HG02759 (cell line): ENCODE measurements at regions not wholly inside any gene's neighbourhood (a gene's known extent, or its start where the extent isn't known, plus 50 kb on each side); places are given as distances from the start of the nearest gene placed in this dataset.

Source experiments
- ATAC-seq: cut with Tn5 transposase; IDR thresholded peaks from one replicate; pipeline ENCODE4 v1.9.1; 2021; ENCODE audit warnings: mild to moderate bottlenecking, moderate library complexity; ENCODE audit not compliant: unreplicated experiment

- no peak for ATAC-seq
Measured at GRCh38 chr2:162992828-162993227, 154.3 kb upstream of the KCNH7 start.

DNA sequence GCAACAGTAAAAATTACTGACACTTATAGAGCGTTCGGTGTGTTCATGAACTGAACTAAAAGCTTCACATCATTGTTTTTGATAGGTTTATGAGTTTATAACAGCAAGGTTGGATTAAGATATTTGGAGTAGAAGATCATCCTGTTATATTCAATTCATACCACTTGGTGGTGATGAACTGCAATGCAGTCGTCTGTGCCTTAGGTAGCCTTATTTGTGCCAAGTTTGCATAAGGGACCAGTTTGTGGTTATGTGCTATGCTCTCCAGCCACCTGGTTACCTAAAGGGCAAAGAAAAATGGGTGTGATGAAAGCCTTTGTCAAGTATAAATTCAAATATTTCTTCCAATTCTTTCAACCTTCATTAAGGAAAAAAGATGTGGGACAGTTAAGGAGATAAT lies 150.9 kb upstream of the KCNH7 start:
- no peak for ATAC-seq

- ATAC-seq: no peak
Measured at GRCh38 chr2:162974771-162975170, 136.2 kb upstream of the KCNH7 start.

DNA sequence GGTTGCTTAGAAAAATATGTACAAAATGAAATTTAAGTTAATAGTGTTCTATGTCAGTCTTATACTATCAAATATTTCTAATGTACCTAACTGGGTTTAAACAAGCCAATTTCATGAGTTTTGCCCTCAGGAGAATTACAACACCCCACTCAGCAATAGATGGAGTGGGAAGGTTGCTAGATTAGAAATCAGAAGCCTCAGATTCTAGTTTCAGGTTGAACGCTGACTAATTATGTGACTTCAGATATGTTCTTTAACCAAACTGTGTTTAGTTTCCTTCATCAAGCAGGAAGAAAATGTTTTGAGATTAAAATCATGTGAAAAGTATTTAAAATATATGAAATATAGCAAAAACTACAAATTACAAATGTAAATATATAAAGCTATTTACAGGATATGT lies 133.8 kb upstream of the KCNH7 start:
- no peak for ATAC-seq

DNA sequence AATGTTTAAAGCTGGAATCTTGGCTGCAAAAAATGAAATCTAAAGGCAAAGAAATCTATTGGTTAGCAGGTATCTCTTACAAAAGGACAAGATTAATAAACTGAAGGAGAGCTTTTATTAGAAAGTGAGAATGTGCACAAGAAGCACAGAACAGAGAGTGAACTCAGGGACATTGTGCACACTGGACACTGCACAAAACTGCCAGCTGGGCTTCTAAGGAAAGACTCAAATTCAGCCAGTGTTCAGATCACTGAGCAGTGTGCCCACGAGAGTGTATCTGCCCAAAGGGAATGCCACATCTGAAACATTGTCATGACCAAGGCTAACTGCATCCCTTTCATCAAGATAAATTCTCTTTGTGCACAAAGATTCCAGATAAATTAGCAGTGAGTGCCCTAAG lies 129.7 kb upstream of the KCNH7 start:
- ATAC-seq: no peak

- no peak for ATAC-seq
Measured at GRCh38 chr2:162967811-162968210, 129.2 kb upstream of the KCNH7 start.

DNA sequence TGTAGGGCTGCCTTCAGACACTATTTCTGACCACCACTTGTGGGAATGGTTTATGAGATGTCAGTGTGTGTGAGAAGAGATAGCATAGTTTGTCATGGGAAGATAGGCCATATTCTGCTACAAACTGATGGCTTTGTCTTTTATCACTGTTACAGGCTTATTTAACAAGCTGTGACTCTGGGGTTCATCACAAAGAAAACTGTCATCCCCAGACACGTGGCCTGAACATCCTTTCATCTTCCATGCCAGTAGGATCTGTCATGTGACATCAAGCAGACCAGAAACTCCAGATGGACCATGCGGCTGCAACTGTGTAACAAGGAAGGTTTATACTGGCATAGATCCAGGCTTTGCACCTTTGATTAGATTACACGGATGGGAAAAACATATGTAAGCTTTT lies 128.6 kb upstream of the KCNH7 start:
- no peak for ATAC-seq

DNA sequence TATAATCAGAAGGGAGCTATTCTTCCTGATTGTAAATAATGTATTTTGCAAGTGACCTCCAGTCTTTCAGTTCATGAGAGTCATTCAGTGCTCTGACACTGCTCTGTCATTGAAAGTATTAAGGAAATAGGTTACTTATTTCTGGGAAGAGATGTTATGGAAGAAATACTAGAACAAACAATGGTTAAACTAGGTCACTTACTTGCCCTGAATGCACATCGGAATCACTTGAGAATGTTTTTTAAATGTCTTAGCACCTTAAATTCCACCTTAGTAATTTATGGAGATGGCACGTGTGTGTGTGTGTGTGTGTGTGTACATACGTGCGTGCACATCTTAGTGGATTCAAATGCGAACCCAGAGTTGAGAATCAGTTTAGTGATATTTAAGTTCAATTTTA lies 126.6 kb upstream of the KCNH7 start:
- ATAC-seq: no peak

DNA sequence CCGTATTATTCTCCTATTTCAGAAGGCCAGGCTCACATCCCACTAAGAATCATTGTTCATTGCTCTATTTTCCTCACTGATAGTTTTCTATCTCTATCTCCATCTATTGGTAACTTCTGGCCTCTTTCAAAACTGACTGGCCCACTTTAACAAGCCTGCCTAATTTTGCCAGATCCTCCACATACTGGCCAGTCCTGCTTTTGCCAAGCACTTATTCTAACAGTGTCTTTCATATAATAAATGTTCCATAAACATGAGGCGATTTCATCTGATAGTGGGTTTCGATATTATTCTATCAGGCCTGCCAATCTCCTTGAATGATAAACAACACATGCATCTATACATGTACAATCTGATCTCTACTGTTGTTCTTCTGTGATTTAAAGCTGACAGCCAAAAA lies 125.9 kb upstream of the KCNH7 start:
- no peak for ATAC-seq

DNA sequence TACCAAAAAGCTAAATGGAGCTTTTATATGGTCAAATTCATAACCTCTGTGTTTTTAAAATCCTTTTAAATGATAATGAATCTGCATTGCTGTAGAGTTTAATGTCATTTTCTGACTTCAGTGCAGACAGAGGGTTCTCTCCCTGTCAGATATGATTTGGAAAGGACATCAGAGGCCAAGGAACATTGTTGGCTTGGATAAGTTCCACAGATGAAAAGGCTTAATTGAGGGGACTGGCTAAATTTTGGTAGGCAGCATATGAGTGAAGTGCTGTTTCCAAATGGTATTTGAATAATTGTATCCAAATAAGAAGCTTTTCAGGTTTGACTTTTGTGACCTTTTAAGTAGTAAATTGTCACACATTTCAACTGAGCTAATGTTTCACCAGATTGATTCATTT lies 124.6 kb upstream of the KCNH7 start:
- ATAC-seq: no peak

DNA sequence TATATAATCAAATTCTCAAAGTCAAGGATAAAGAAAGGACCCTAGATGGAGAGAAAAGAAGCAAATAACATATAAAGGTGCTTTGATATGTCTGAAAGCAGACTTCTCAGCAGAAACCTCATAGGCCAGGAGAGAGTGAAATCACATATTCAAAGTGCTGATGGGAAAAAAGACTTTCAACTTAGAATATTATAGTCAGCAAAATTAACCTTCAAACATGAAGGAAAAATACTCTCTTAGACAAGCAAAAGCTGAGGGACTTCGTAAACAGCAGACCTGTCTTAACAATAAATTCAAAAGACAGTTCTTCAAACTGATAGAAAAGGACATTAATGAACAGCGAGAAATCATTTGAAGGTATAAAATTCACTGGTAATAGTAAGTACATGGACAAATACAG lies 107.2 kb upstream of the KCNH7 start:
- ATAC-seq: no peak

GRCh38 chr2:162938387-162938786 lies 99.8 kb upstream of the KCNH7 start:
- ATAC-seq: no peak

- ATAC-seq: no peak
Measured at GRCh38 chr2:162934191-162934590, 95.6 kb upstream of the KCNH7 start.

GRCh38 chr2:162932416-162932815 lies 93.8 kb upstream of the KCNH7 start:
- ATAC-seq: no peak

- ATAC-seq: no peak
Measured at GRCh38 chr2:162929571-162929970, 91.0 kb upstream of the KCNH7 start.

DNA sequence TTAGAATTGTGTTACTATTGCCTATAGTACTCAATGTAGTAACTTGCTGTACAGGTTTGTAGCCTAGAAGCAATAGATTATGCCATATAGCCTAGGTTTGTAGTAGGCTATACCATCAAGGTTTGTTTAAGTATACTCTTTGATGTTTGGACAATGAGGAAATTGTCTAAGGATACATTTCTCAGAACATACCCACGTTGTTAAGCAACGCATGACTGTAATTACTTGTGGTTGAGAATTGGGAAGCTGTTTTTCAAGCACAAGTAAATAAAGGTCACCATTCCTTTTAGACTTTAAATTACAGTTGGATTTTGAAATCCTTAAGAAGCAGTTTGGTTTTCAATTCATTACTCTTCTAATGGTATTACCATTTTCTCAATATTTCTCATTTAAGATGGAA lies 89.8 kb upstream of the KCNH7 start:
- no peak for ATAC-seq

DNA sequence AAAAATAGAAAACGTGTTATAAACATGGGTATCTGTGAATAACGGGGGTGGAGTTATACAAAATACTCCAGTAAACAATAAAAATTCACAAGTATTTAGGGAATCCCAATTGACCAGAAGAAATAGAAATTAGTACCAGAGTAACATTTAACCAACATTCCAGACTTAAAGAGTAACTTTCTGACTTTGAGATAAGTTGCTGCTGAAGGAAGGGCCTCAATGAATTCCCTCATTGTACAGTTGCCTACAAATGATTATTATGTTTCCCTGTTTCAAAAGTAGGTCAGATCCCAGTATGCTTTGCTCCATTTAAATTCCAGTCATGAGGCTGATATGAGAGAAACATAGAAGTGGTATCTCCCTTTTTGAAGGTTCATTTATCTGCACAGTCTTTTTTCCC lies 88.3 kb upstream of the KCNH7 start:
- no peak for ATAC-seq

- ATAC-seq: no peak
Measured at GRCh38 chr2:162926501-162926900, 87.9 kb upstream of the KCNH7 start.

DNA sequence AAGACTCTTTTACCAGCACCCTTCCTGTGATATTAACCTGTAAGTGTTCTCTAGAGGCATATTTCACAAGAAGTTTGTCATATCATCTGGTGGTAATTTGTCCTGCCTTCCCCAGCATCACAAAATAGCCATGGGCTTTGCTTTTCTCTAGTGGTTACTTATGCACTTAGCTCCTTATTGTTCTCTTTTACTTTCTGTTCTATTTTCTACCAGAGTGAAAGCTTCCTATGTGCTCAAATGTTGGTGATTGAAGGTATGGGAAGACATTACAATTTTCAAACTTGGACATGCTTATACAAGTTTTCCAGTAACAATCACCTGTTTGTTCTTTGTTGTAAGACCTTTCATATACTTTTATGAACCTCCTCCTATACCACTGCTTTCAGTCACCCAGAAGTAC lies 87.0 kb upstream of the KCNH7 start:
- no peak for ATAC-seq

DNA sequence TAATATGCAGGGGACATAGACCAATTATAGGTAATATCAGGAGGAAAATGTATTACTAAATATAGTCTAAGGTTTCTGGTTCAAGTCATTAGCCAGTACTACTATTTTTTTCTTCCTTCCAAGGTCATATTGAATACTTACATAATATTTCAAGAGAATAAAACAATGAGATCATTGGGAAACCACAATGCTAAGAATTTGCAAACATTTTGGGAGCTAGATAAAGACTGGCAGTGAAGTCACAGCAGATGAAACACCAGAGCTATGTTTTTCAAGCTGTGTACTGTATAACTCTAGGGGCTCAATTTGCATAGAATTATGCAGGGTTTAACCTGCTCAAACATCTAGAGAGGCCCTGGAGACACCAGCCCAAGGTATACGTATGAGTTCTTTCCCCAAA lies 80.5 kb upstream of the KCNH7 start:
- ATAC-seq: no peak

GRCh38 chr2:162917626-162918025 lies 79.1 kb upstream of the KCNH7 start:
- ATAC-seq: no peak

- ATAC-seq: no peak
Measured at GRCh38 chr2:162916286-162916801, 77.8 kb upstream of the KCNH7 start.

- no peak for ATAC-seq
Measured at GRCh38 chr2:162915858-162916257, 77.3 kb upstream of the KCNH7 start.

DNA sequence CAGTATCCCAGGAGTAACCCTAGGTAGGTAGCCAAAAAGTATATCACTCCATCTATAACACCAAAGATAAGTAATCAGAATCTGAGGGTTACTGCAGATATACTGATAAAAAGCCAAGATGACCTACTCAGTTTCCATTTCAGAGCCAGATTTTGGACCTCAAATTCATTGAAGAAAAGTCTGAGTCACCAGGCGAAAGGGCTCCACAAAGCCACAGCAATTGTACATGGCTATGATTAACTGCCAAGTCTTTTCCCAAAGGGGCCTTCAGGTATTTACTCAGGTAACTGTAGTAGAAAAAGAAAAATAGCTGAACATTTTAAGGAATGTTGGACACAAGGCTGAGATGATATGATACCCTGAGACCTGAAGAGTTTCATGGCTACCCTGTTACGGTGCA lies 75.6 kb upstream of the KCNH7 start:
- ATAC-seq: no peak
